GM10248 (cell line): ENCODE measurements at regions not wholly inside any gene's neighbourhood (a gene's known extent, or its start where the extent isn't known, plus 50 kb on each side); places are given as distances from the start of the nearest gene placed in this dataset.

ENCODE experiments used
- CTCF ChIA-PET: fragments of 300-600 bp; sonication (Branson Sonifier 250); formaldehyde crosslinking; extraction: SDS; loops from one replicate; lab custom pipeline; 2021; ENCODE audit warnings: antibody characterized with exemption; lab: Yijun Ruan, JAX
- POLR2A ChIA-PET: fragments of 350-650 bp; sonication (Branson Sonifier 250); formaldehyde crosslinking; extraction: SDS; loops from one replicate; lab custom pipeline; 2020; ENCODE audit warnings: antibody characterized with exemption; lab: Yijun Ruan, JAX
- DNase-seq: peaks from one replicate; pipeline ENCODE4 v3.0.0; 2012; ENCODE audit errors: extremely low spot score
- TF ChIP-seq, protein P1 (sequence below): IDR thresholded peaks from 2 replicates; pipeline ENCODE4 v1.5.1; 2012; ENCODE audit warnings: mild to moderate bottlenecking, low read depth; ENCODE audit errors: extremely low read depth, missing control alignments, control extremely low read depth

- TF ChIP-seq, protein P1, sequence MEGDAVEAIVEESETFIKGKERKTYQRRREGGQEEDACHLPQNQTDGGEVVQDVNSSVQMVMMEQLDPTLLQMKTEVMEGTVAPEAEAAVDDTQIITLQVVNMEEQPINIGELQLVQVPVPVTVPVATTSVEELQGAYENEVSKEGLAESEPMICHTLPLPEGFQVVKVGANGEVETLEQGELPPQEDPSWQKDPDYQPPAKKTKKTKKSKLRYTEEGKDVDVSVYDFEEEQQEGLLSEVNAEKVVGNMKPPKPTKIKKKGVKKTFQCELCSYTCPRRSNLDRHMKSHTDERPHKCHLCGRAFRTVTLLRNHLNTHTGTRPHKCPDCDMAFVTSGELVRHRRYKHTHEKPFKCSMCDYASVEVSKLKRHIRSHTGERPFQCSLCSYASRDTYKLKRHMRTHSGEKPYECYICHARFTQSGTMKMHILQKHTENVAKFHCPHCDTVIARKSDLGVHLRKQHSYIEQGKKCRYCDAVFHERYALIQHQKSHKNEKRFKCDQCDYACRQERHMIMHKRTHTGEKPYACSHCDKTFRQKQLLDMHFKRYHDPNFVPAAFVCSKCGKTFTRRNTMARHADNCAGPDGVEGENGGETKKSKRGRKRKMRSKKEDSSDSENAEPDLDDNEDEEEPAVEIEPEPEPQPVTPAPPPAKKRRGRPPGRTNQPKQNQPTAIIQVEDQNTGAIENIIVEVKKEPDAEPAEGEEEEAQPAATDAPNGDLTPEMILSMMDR, result no peak
- no peak for DNase-seq
- ChIA-PET POLR2A (no interaction called here), CTCF (no interaction called here)
Observed at GRCh38 chr4:59127006-59127405, 2016.8 kb upstream of the IGFBP7 start.

GRCh38 chr4:59127743-59128142, 2017.6 kb upstream of the IGFBP7 start:
- CTCF ChIA-PET, result no interaction called here
- POLR2A ChIA-PET, result no interaction called here
- DNase-seq, result no peak
- TF ChIP-seq, protein P1, result no peak

DNA sequence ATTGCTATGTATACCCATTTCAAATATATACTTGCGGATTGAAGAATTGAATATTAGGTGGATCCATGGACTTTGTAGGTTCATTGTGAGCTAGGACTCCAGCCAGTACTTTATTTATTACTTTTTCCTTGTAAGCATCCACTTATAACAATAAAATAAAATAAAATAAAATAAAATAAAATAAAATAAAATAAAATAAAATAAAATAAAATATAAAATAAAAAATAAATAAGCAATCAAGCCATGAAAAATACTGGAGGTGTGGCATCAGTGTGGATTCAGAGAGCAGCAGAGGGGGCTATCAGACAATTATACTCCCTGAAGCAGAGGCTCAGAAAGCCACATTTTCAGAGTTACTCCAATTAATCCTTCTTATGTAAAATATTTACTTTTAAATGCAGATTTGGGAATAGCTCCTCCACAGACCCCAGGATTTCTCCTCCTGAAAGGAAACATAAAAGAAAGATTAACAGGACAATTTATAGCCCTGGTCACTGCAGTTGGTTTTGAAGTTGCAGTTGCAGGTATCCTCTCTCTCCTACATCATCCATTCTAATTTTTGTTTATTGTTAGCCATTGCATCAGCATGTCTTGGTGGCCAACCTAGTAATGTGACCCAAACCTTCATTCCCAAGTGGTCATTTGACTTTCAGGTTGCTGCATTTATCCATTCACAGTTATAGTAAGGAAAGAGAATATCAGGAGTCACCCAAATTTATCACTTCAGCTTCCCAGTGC, 2025.2 kb upstream of the IGFBP7 start:
- no peak for DNase-seq
- CTCF ChIA-PET, result interaction anchor here (0.7 to 1.4 kb wide), 3 partner anchors 9 to 15 kb away, joined by 3 read pairs; no protein-coding TSS in a partner anchor
- TF ChIP-seq, protein P1, result no peak
- POLR2A ChIA-PET, result no interaction called here

DNA sequence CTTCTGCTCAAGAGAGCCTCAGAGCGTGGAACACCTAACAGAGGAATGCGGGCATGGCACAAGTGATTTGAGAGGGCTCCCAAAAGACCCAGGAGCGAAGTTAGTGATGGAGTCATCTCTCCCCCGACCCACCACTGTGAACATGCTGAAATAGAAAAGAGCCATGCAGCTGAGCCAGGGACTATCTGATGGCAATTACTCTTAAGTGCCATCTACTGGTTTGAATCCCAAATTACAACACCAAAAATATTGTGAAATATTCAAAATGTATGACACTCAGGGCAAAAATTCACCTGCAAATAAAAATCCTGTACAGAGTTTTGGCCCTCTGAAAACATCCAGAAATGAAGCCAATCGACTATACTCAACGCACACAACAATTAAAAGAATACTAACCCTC, 2038.9 kb upstream of the ADGRL3 start:
- TF ChIP-seq, protein P1, result no peak
- CTCF ChIA-PET, result no interaction called here
- POLR2A ChIA-PET, result no interaction called here
- no peak for DNase-seq

DNA sequence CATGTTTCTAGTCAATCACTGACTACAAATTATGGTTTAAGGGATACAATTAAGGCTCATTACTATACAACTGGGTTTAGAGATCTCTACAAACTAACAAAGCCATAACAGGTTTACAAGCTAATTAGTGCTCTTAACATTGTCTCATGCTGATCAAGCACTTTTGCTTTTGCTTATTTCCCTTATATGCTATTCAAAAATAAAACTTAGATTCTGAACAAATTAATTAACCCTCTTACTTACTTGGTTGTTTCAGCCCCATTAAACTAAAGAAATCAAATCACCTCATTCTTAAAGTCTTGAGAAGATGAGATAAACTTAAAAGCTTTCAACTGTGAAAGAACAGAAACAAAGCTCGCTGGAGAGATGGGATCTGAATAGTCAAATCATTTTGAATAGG, 2024.5 kb upstream of the ADGRL3 start:
- no peak for DNase-seq
- ChIA-PET POLR2A (no interaction called here), CTCF (no interaction called here)

DNA sequence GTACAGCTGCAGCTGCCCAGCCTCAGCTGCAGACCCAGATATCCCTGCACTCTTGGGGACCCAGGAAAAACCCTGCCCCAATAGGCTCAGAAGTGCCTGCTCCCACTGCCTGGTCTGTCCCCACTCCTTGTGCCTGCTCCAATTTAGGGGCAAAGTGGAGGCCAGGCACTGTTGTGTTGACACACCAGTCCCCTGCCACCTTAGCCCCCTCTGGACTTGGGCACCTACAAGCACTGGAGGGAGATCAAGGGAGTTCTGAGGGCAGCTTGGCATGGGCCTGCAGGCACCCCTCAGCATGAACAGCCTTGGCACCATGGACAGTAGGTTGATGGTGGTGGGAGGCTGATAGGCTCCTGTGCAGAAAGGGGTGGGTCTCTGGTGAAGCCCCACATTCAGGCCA, 2020.8 kb upstream of the ADGRL3 start:
- no peak for DNase-seq
- ChIA-PET CTCF (no interaction called here), POLR2A (no interaction called here)
- TF ChIP-seq, protein P1, result no peak

More for the DNA sequence above, 2024.5 kb upstream of the ADGRL3 start:
- TF ChIP-seq, protein P1, result no peak

- CTCF ChIA-PET, result interaction anchor here (1.0 kb wide), 1 partner anchor 12 kb away, joined by 4 read pairs; no protein-coding TSS in a partner anchor
- POLR2A ChIA-PET, result no interaction called here
- TF ChIP-seq, protein P1, result no peak
- DNase-seq, result no peak
Observed at GRCh38 chr4:59180161-59180560, 2020.0 kb upstream of the ADGRL3 start.
